HG02840 (cell line): ENCODE measurements at regions not wholly inside any gene's neighbourhood (a gene's known extent, or its start where the extent isn't known, plus 50 kb on each side); places are given as distances from the start of the nearest gene placed in this dataset.
A peak's percentile ranks its signal among the peaks of the same experiment; 100 is the strongest.

Source experiments
- ATAC-seq: cut with Tn5 transposase; IDR thresholded peaks from one replicate; pipeline ENCODE4 v1.9.1; 2021; ENCODE audit warnings: mild to moderate bottlenecking, moderate library complexity, moderate number of reproducible peaks; ENCODE audit not compliant: unreplicated experiment, low FRiP score

- no peak for ATAC-seq
Observed at GRCh38 chr14:65277027-65277426, 135.5 kb upstream of the FUT8 start.

GRCh38 chr14:65277580-65278270 is 134.8 kb upstream of the FUT8 start:
- ATAC-seq = no peak

DNA sequence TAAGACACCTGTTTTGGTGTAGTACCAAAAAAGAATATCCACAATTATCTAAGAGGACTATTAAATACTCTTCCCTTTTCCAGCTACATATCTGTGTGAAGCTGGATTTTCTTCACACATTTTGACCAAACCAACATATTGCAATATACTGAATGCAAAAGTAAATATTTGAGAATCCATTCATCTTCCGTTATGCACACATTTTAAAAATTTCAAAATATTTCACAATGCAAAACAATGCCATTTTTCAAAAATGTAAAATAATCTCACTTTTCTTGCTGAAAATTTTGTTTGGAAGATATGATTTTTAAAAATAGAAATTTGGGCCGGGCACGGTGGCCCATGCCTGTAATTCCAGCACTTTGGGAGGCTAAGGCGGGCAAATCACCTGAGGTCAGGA is 133.9 kb upstream of the FUT8 start:
- ATAC-seq = no peak

GRCh38 chr14:65279510-65279909 is 133.0 kb upstream of the FUT8 start:
- ATAC-seq = no peak

GRCh38 chr14:65279958-65280357 is 132.6 kb upstream of the FUT8 start:
- ATAC-seq = no peak

- ATAC-seq = no peak
Observed at GRCh38 chr14:65280653-65281052, 131.9 kb upstream of the FUT8 start.

GRCh38 chr14:65281991-65282895 is 130.3 kb upstream of the FUT8 start:
- ATAC-seq = no peak

- no peak for ATAC-seq
Observed at GRCh38 chr14:65282896-65283253, 129.7 kb upstream of the FUT8 start.

DNA sequence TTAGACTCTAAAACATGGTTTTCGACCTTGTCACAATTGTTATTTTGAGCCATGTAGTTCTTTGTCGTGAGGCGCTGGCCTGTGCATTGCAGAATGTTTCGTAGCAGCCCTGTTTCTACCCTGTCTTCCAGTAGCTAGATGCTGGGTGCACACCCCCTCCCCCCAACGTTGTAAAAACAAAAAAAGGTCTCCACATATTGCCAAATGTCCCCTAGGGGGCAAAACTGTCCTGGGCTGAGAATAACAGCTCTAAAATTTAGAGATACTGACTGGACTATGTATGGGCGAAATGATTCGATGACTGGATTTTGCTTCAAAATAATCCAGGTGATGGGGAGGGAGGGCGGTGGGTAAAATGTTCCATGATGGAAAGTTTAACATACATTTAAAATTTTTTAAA is 126.1 kb upstream of the FUT8 start:
- no peak for ATAC-seq

GRCh38 chr14:65287264-65288131 is 125.0 kb upstream of the FUT8 start:
- peak; percentile 69 for ATAC-seq

DNA sequence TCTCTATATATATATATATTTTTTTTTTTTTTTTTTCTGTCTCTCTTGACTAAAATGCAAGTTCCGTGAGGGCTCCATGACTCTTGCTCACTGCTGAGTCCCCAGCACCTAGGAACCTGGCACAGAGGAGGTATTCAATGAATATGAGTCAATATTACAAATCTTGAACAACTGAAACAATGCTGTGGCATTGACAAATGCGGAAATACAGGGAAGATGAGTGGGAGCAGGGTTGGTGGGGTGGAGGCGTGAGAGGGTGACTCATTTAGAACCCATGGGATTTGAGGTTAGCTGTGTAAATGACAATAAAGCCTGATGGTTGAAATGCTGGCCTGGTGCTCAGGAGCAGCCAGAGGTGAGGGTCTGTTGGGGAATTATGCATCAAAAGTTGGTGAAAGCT is 121.7 kb upstream of the FUT8 start:
- ATAC-seq = no peak

- ATAC-seq = no peak
Observed at GRCh38 chr14:65291531-65291930, 121.0 kb upstream of the FUT8 start.

DNA sequence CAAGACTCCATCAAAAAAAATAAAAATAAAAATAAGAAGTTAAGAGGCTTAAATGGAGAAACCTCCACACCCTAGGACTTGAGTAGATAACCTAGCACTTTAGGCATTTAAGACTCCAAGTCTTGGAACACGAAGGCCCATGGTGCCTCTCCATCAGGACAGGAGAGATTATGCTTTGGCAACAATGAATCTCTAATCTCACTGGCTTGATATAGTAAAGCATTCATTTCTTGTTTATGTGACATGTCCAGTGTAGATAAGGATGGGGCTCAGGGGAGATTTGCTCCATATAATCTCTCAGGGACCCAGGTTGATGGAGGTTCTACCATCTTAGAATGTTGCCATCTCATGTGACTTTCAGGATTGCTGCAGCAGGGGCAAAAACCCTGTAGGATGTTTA is 117.7 kb upstream of the FUT8 start:
- ATAC-seq = no peak

- ATAC-seq = no peak
Observed at GRCh38 chr14:65296402-65296801, 116.1 kb upstream of the FUT8 start.

DNA sequence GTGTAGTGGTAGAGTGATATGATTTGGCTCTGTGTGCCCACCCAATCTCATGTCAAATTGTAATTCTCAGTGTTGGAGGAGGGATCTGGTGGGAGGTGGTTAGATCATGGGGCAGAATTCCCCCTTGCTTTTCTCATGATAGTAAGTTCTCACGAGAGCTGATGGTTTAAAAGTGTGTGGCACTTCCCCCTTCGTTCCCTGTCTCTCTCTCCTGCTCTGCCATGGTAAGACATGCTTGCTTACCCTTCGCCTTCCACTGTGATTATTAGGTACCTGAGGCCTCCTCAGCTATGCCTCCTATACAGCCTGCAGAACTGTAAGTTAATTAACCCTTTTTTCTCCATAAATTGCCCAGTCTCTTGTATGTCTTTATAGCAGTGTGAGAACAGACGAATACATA is 115.7 kb upstream of the FUT8 start:
- ATAC-seq = no peak

GRCh38 chr14:65297744-65298143 is 114.8 kb upstream of the FUT8 start:
- ATAC-seq = no peak

- no peak for ATAC-seq
Observed at GRCh38 chr14:65299826-65300225, 112.7 kb upstream of the FUT8 start.

GRCh38 chr14:65301862-65302539 is 110.5 kb upstream of the FUT8 start:
- peak; percentile 41 for ATAC-seq

DNA sequence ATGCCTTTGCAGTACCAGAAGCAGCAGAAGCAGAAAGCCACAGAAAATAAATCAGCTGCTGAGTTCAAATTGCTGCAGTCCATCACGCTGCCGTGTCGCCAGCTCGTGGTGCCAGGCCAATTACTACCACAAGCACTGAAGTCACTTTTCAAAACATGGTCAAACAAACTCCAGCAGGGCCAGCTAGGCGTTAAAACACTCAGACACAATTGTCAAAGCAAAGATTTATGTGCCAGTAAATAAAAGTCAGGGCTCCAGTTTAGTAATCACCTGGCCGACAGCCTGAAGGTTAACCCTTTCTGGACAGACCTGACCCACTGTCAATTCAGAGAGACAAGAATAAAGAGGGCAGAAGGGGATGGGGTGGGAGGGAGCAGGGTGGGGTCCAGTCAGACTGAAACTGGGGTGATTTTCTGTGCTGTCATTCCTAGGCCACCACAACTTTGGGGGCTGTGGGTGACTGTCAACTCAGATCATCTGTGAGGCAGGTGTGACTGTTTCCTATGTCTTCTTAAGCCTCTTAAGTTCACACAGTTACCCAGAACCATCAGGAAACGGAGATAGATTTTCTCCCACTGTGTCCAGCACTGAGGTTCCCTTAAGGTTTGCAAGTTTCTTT is 109.8 kb upstream of the FUT8 start:
- peak; percentile 47 for ATAC-seq
